HFF-Myc (cell line): ENCODE measurements at regions not wholly inside any gene's neighbourhood (a gene's known extent, or its start where the extent isn't known, plus 50 kb on each side); places are given as distances from the start of the nearest gene placed in this dataset.

Experiments used
- DNase-seq: peaks from one replicate; pipeline ENCODE4 v3.0.0-alpha.2; 2011; ENCODE audit warnings: low read depth; ENCODE audit errors: extremely low read depth
- H3K4me3 ChIP-seq: replicated peaks from 2 replicates; pipeline ENCODE4 v1.5.1; 2011; ENCODE audit warnings: low read depth, mild to moderate bottlenecking, control low read depth, low read length
- TF ChIP-seq, protein P1 (sequence below): IDR thresholded peaks from 2 replicates; pipeline ENCODE4 v1.5.1; 2012; ENCODE audit warnings: mild to moderate bottlenecking, low read depth, low read length, control low read depth; ENCODE audit errors: missing control alignments

- DNase-seq: no peak
- TF ChIP-seq, protein P1, sequence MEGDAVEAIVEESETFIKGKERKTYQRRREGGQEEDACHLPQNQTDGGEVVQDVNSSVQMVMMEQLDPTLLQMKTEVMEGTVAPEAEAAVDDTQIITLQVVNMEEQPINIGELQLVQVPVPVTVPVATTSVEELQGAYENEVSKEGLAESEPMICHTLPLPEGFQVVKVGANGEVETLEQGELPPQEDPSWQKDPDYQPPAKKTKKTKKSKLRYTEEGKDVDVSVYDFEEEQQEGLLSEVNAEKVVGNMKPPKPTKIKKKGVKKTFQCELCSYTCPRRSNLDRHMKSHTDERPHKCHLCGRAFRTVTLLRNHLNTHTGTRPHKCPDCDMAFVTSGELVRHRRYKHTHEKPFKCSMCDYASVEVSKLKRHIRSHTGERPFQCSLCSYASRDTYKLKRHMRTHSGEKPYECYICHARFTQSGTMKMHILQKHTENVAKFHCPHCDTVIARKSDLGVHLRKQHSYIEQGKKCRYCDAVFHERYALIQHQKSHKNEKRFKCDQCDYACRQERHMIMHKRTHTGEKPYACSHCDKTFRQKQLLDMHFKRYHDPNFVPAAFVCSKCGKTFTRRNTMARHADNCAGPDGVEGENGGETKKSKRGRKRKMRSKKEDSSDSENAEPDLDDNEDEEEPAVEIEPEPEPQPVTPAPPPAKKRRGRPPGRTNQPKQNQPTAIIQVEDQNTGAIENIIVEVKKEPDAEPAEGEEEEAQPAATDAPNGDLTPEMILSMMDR: no peak
- no peak overlapping the region for H3K4me3 ChIP-seq
These were observed 84.3 kb downstream of the DYRK2 start for GRCh38 chr12:67732857-67733256.

DNA sequence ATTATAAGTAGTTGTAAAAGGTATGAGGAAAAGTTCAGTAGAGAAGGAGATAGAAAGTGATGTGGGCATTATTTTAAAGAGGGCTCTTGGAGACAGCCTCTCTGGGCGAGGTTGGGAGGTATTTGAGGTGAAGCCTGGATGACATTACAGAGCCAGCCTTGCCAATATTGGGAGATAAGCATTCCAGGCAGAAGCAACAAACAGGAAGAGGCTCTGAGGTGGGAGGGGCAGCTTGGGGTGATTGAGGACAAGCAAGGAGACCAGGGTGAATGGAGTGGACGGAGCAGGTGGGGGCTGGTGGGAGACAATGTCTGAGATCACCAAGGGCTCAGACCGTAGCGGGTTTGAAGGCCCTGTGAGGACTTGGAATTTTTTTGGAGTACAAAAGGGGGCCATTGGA is 87.3 kb downstream of the DYRK2 start:
- TF ChIP-seq, protein P1: no peak
- no peak overlapping the region for H3K4me3 ChIP-seq
- DNase-seq: no peak

DNA sequence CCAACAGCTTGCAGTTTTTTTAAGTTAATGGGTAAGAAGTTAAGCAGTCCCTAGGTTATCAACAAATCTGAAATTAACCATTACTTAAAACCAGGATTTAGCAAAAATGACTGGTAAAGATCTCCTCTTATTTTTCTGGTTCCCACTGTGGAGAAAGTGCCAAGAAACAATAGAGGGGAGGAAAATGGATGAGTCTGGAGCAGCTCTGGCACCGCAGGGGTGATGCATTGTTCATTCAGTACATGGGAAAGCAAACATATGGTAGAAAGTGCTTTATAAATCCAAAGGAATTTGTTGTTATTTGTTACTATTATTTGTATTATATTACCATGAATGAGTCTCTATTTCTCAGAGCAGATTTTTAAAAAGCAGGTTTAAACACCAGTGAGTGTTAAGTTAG is 92.2 kb downstream of the DYRK2 start:
- no peak overlapping the region for H3K4me3 ChIP-seq
- TF ChIP-seq, protein P1: no peak
- DNase-seq: no peak

GRCh38 chr12:67741270-67741669 is 92.7 kb downstream of the DYRK2 start:
- DNase-seq: no peak
- TF ChIP-seq, protein P1: no peak
- H3K4me3 ChIP-seq: no peak overlapping the region

DNA sequence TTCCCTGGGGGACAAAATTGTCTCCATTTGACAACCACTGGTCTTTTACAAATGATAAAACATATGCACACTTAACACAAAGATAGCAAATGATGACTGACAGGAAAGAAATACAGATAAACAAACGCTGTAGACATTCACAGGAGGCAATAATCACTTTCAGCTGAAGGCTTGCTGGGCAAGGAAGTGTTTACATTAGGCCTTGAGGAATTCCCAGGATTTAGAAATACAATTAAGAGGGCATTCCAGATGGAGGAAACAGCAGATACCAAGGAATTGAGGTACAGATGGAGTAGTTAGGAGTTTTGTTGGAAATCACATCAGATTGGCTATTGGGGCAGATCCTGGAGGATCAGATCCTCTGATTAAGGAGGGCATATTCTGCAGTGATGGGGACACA is 93.9 kb downstream of the DYRK2 start:
- H3K4me3 ChIP-seq: no peak overlapping the region
- TF ChIP-seq, protein P1: no peak
- DNase-seq: peak; percentile 24

DNA sequence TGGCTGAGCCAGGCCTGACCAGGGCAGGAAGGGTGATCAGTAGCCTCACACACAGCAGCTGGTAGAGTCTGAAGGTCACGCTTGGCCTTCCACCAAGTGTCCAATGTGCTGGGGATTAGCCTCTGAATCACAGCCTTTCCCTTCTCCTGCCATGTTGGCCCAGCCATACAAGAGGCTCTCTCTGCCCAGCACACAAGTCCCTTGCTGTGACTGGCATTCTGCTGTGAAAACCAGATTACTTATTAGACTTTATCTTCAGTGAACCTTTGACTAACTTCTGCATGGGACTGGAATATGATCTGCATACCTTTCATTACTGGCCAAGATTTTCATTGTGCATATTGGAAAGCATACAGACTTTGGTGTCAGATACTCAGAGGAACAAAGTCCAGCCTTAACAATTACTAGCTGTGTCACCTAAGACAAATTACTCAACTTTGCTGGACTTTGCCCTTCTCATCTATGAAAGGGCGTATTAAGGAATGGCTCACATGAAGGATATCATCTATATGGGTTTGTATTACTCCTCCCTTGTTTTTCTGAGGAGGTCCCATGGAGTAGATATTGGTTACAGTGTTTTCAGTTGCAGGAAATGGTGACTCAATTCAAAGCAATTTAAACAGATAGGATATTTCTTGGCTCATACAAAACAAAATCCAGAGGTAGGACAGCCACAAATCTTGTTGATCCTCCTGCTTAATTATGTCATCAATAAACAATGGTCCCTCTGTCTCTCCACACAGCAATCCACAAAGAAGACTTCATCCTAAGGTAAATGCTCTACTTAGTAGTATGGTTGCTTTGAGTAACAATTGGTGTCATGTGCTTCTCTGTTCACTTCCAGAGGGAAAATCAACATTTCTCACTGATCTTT is 99.6 kb downstream of the DYRK2 start:
- TF ChIP-seq, protein P1: no peak
- H3K4me3 ChIP-seq: no peak overlapping the region
- DNase-seq: no peak

- no peak for DNase-seq
- H3K4me3 ChIP-seq: no peak overlapping the region
- TF ChIP-seq, protein P1: no peak
These were observed 100.1 kb downstream of the DYRK2 start for GRCh38 chr12:67748743-67749040.
